MM.1S (cell line): ENCODE measurements at regions not wholly inside any gene's neighbourhood (a gene's known extent, or its start where the extent isn't known, plus 50 kb on each side); places are given as distances from the start of the nearest gene placed in this dataset.

ENCODE experiments used
- CTCF ChIP-seq: fragments of 300-600 bp; sonication (generic); IDR thresholded peaks from 2 replicates; pipeline ENCODE4 v1.5.1; 2016; ENCODE audit warnings: antibody characterized with exemption, low read length, mixed read lengths
- EZH2 ChIP-seq: fragments of 300-600 bp; sonication (generic); optimal IDR thresholded peaks from 2 replicates; pipeline ENCODE3; 2017; ENCODE audit warnings: low read depth, mild to moderate bottlenecking, antibody characterized with exemption, low read length, mixed read lengths

GRCh38 chr5:2892466-2893000 is 141.1 kb upstream of the IRX2 start:
- TF ChIP-seq CTCF, result no peak
- TF ChIP-seq EZH2, result no peak
